ENCODE measurements at regions not wholly inside any gene's neighbourhood (a gene's known extent, or its start where the extent isn't known, plus 50 kb on each side); places are given as distances from the start of the nearest gene placed in this dataset.

- intact Hi-C loops (cut with micrococcal nuclease) = no loop called here
- DNase-seq (no peak), ATAC-seq (no peak)
Measured at GRCh38 chr1:87739141-87739540, 410.5 kb downstream of the LMO4 start.

GRCh38 chr1:87739704-87740103 is 411.0 kb downstream of the LMO4 start:
- intact Hi-C loops (cut with micrococcal nuclease) = no loop called here
- no peak for ATAC-seq
- DNase-seq = no peak

- ATAC-seq (no peak), DNase-seq (no peak)
- intact Hi-C loops (cut with micrococcal nuclease) = no loop called here
Measured at GRCh38 chr1:87743256-87743655, 414.6 kb downstream of the LMO4 start.

- intact Hi-C loops (cut with micrococcal nuclease) = no loop called here
- ATAC-seq = no peak
- no peak for DNase-seq
Measured at GRCh38 chr1:87744056-87744455, 415.4 kb downstream of the LMO4 start.

- DNase-seq (no peak), ATAC-seq (no peak)
- intact Hi-C loops (cut with micrococcal nuclease) = no loop called here
Measured at GRCh38 chr1:87744763-87745162, 416.1 kb downstream of the LMO4 start.

GRCh38 chr1:87753366-87753765 is 424.7 kb downstream of the LMO4 start:
- DNase-seq = no peak
- ATAC-seq = no peak
- intact Hi-C loops (cut with micrococcal nuclease) = no loop called here

- intact Hi-C loops (cut with micrococcal nuclease) = no loop called here
- ATAC-seq (no peak), DNase-seq (no peak)
Measured at GRCh38 chr1:87754139-87754538, 425.5 kb downstream of the LMO4 start.

- intact Hi-C loops (cut with micrococcal nuclease) = no loop called here
- ATAC-seq = no peak
Measured at GRCh38 chr1:87757676-87758075, 429.0 kb downstream of the LMO4 start.

GRCh38 chr1:87759421-87760087 is 430.9 kb downstream of the LMO4 start:
- intact Hi-C loops (cut with micrococcal nuclease) = no loop called here
- ATAC-seq = no peak
- no peak for DNase-seq

More at GRCh38 chr1:87757676-87758075, 429.0 kb downstream of the LMO4 start:
- DNase-seq = no peak

GRCh38 chr1:87760155-87760554 is 431.5 kb downstream of the LMO4 start:
- intact Hi-C loops (cut with micrococcal nuclease) = no loop called here
- DNase-seq (no peak), ATAC-seq (no peak)

- intact Hi-C loops (cut with micrococcal nuclease) = no loop called here
- DNase-seq = no peak
- ATAC-seq = no peak
Measured at GRCh38 chr1:87760654-87761053, 432.0 kb downstream of the LMO4 start.

- intact Hi-C loops (cut with micrococcal nuclease) = no loop called here
- no peak for DNase-seq
- no peak for ATAC-seq
Measured at GRCh38 chr1:87763483-87763882, 434.8 kb downstream of the LMO4 start.

GRCh38 chr1:87765057-87765680 is 436.5 kb downstream of the LMO4 start:
- DNase-seq (no peak), ATAC-seq (no peak)
- intact Hi-C loops (cut with micrococcal nuclease) = no loop called here

GRCh38 chr1:87765681-87766070 is 437.0 kb downstream of the LMO4 start:
- no peak for ATAC-seq
- intact Hi-C loops (cut with micrococcal nuclease) = no loop called here
- no peak for DNase-seq

GRCh38 chr1:87766737-87767136 is 438.1 kb downstream of the LMO4 start:
- DNase-seq (no peak), ATAC-seq (no peak)
- intact Hi-C loops (cut with micrococcal nuclease) = no loop called here

- intact Hi-C loops (cut with micrococcal nuclease) = no loop called here
- DNase-seq (no peak), ATAC-seq (no peak)
Measured at GRCh38 chr1:87778896-87779295, 450.2 kb downstream of the LMO4 start.

GRCh38 chr1:87781554-87781953 is 452.9 kb downstream of the LMO4 start:
- intact Hi-C loops (cut with micrococcal nuclease) = no loop called here
- ATAC-seq (no peak), DNase-seq (no peak)

GRCh38 chr1:87783315-87783714 is 454.6 kb downstream of the LMO4 start:
- intact Hi-C loops (cut with micrococcal nuclease) = no loop called here
- ATAC-seq (no peak), DNase-seq (no peak)

- DNase-seq = no peak
Measured at GRCh38 chr1:87785386-87785785, 456.7 kb downstream of the LMO4 start.

GRCh38 chr1:87786229-87786628 is 457.5 kb downstream of the LMO4 start:
- intact Hi-C loops (cut with micrococcal nuclease) = no loop called here
- ATAC-seq = no peak
- no peak for DNase-seq

More at GRCh38 chr1:87785386-87785785, 456.7 kb downstream of the LMO4 start:
- intact Hi-C loops (cut with micrococcal nuclease) = no loop called here
- no peak for ATAC-seq

- intact Hi-C loops (cut with micrococcal nuclease) = no loop called here
- DNase-seq (no peak), ATAC-seq (no peak)
Measured at GRCh38 chr1:87786861-87787545, 458.3 kb downstream of the LMO4 start.

Measured in left ventricle myocardium superior (tissue), 1 donor.